D721Med (cell line): ENCODE measurements at regions not wholly inside any gene's neighbourhood (a gene's known extent, or its start where the extent isn't known, plus 50 kb on each side); places are given as distances from the start of the nearest gene placed in this dataset.
"Not testable (repeated sequence)": the region's sequence is repeated elsewhere in the genome, so short reads cannot be mapped to it uniquely, and the experiment has no call there.

Experiments used
- DNase-seq: peaks from one replicate; pipeline ENCODE4 v3.0.0; 2011; ENCODE audit warnings: low spot score; ENCODE audit not compliant: insufficient read length
- FAIRE-seq: peaks from 2 replicates; lab custom pipeline; 2011; peaks lifted over from hg19 to GRCh38; lab: Jason Lieb, UNC
- CTCF ChIP-seq: IDR thresholded peaks from 2 replicates; pipeline ENCODE4 v1.5.1; 2012; ENCODE audit warnings: mild to moderate bottlenecking, control low read depth; ENCODE audit not compliant: insufficient read depth; ENCODE audit errors: missing control alignments

GRCh38 chr5:101539315-101539714 is 636.2 kb upstream of the ST8SIA4 start:
- no peak for FAIRE-seq
- no peak for TF ChIP-seq CTCF
- DNase-seq, result no peak

GRCh38 chr5:101535626-101536025 is 632.5 kb upstream of the ST8SIA4 start:
- TF ChIP-seq CTCF, result no peak
- FAIRE-seq (no peak), DNase-seq (no peak)

DNA sequence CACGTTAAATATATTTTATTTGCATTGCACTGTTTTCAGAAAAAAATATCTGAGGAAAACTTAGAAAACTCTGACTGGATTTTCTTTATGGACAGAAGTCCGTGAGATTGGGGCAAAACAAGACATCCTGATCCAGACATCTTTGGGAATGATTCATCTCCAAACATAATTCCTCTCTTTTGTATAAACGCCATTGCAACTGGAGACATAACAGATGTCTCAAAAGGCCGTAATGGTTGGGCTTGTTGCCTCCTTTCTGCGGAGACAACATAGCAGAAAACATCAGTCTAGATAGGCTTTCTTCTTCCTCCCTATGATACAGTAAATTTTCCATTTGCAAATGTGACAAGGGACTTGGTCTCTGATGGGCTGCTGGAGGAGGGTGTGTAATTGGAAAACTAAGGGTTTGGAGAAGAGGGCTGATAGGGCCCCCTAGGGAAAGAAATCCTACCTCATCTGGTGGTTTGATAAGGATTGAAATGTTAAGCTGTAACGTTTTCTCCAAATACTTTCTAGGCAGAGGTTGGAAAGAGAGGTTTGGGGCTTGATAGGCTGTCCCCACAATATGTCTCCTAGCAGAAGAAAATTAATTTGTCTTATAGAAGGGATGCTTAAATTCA is 631.5 kb upstream of the ST8SIA4 start:
- DNase-seq, result no peak
- no peak for TF ChIP-seq CTCF
- no peak for FAIRE-seq

- no peak for DNase-seq
- FAIRE-seq, result no peak
- TF ChIP-seq CTCF, result no peak
Observed at GRCh38 chr5:101532430-101532829, 629.3 kb upstream of the ST8SIA4 start.

- DNase-seq (no peak), FAIRE-seq (no peak)
- no peak for TF ChIP-seq CTCF
Observed at GRCh38 chr5:101531026-101531425, 627.9 kb upstream of the ST8SIA4 start.

DNA sequence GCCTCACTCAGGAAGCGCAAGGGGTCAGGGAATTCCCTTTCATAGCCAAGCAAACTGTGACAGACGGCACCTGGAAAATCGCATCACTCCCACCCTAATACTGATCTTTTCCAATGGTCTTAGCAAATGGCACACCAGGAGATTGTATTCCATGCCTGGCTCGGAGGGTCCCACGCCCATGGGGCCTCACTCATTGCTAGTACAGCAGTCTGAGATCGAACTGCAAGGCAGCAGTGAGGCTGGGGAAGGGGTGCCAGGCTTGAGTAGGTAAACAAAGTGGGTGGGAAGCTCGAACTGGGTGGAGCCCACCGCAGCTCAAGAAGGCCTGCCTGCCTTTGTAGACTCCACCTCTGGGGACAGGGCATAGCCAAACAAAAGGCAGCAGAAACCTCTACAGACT is 626.0 kb upstream of the ST8SIA4 start:
- not testable (repeated sequence) for DNase-seq, FAIRE-seq

- no peak for DNase-seq
- no peak for FAIRE-seq
- no peak for TF ChIP-seq CTCF
Observed at GRCh38 chr5:101520417-101520816, 617.3 kb upstream of the ST8SIA4 start.

DNA sequence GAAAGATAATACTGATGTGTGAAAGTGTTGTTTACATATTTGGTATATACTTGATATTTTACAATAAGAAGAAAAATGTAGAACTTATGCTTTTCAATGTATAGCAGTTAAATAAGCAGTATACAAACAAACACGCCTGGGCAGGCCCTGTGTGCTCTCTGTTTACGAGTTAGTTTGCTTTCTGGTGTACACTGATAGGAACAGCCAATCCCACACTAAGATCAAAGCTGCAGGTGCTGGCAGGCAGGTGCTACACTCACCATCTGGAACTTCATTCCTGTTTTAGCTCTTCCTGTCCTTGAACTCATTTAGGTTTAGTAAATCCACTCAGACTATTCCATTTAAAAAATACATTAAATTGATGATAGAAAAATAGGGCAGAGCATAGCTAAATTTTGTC is 614.7 kb upstream of the ST8SIA4 start:
- FAIRE-seq (no peak), DNase-seq (no peak)
- no peak for TF ChIP-seq CTCF
